Prostate gland (tissue), 2 donors: ENCODE measurements at regions not wholly inside any gene's neighbourhood (a gene's known extent, or its start where the extent isn't known, plus 50 kb on each side); places are given as distances from the start of the nearest gene placed in this dataset.

ENCODE experiments used
- DNase-seq: peaks from one replicate; pipeline ENCODE4 v3.0.0-alpha.2; 2019; ENCODE audit warnings: low spot score
- H3K27ac ChIP-seq, 2 donors: fragments of 200-600 bp; sonication (generic); 2 replicates each; pipeline ENCODE4 v1.5.1; 2017 to 2019
- H3K27me3 ChIP-seq: fragments of 200-600 bp; sonication (generic); replicated peaks from 2 replicates; pipeline ENCODE4 v1.5.1; 2019; ENCODE audit not compliant: insufficient read depth
- H3K36me3 ChIP-seq, 2 donors: fragments of 200-600 bp; sonication (generic); 1 replicate in 1 of 2; 2 replicates in 1 of 2; pipeline versions ENCODE4 v1.5.1 to v1.8.1; 2017 to 2019
- H3K4me1 ChIP-seq: fragments of 200-600 bp; sonication (generic); replicated peaks from 2 replicates; pipeline ENCODE4 v1.5.1; 2019
- H3K4me3 ChIP-seq, 2 donors: fragments of 200-600 bp; sonication (generic); 2 replicates each; pipeline ENCODE4 v1.5.1; 2017 to 2019
- H3K9me3 ChIP-seq: fragments of 200-600 bp; sonication (generic); 2 replicates; pipeline ENCODE4 v1.5.1; 2017
- POLR2A ChIP-seq: fragments of 450-650 bp; IDR thresholded peaks from one replicate; pipeline ENCODE4 v1.6.1; 2016; ENCODE audit warnings: antibody characterized with exemption, mild to moderate bottlenecking
- POLR2AphosphoS5 ChIP-seq: sonication (generic); formaldehyde crosslinking; IDR thresholded peaks from one replicate; pipeline ENCODE4 v1.6.1; 2017; ENCODE audit warnings: antibody characterized with exemption
- WGBS: methylation state at CpG from one replicate; pipeline ENCODE4 v1.1.5; 2018; 5-methylcytosine and 5-hydroxymethylcytosine counted together
- intact Hi-C: fragments of 100-400 bp; cut with DNase I; formaldehyde crosslinking; loops from one replicate; pipeline ENCODE4 v1.14.2; 2022
- TF ChIP-seq, protein P1 (sequence below), 4 experiments: fragments of 200-600 bp in 2 of 4; fragments of 450-650 bp in 2 of 4; sonication (generic) in 2 of 4; IDR thresholded peaks; 1 replicate in 3 of 4; 2 replicates in 1 of 4; pipeline ENCODE4 v1.5.1; 2016 to 2019; ENCODE audit warnings: antibody characterized with exemption in 4 of 4, mild to moderate bottlenecking in 2 of 4, moderate library complexity in 2 of 4

DNA sequence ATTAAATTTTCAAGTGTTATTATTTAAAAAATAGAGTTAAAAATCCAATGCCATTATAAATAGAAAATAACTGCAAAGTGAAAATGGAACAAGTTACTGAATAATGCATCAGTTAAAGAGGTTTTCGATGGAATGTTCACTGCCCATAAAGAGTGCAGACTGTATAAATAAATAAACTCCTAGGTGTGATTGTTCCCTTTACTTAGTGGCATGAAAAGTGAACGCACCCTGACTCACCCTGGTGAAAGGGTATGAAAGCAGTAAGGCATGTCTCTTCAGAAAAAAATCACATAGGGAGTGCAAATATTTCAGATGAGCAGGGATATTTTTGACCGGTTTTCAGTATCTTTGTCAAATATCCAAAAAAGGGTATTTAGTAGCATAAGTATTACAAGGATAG lies 387.8 kb downstream of the DCAF12L2 start:
- 28% methylated on average over 3 of the region's 3 CpGs for WGBS
- intact Hi-C loops: no loop called here

DNA sequence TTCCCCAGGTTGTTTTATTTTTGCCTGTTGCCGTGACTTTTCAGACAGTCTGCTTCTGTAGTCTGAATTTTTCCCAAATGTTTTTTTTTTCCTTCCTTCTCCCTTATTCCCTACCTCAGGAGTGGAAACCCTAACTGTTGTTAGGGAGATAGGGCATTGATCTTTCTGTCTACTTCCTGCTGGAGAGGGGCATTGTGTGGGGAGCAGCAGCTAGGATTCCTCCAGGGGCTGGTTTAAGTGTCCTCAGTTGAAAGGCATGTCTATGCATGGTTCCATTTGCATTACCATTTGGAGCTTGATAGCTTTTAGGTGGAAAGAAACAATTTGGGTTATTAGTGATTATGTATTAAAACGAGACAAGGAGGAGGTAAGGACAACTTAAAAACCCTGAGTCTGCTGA lies 383.9 kb downstream of the DCAF12L2 start:
- 64% methylated on average over 2 of the region's 2 CpGs for WGBS
- TF ChIP-seq, protein P1, sequence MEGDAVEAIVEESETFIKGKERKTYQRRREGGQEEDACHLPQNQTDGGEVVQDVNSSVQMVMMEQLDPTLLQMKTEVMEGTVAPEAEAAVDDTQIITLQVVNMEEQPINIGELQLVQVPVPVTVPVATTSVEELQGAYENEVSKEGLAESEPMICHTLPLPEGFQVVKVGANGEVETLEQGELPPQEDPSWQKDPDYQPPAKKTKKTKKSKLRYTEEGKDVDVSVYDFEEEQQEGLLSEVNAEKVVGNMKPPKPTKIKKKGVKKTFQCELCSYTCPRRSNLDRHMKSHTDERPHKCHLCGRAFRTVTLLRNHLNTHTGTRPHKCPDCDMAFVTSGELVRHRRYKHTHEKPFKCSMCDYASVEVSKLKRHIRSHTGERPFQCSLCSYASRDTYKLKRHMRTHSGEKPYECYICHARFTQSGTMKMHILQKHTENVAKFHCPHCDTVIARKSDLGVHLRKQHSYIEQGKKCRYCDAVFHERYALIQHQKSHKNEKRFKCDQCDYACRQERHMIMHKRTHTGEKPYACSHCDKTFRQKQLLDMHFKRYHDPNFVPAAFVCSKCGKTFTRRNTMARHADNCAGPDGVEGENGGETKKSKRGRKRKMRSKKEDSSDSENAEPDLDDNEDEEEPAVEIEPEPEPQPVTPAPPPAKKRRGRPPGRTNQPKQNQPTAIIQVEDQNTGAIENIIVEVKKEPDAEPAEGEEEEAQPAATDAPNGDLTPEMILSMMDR (IDR thresholded peaks at IDR 0.05): no peak
- TF ChIP-seq POLR2A (no peak), POLR2AphosphoS5 (no peak)
- no peak overlapping the region for H3K27ac ChIP-seq
- H3K27me3 ChIP-seq: no peaks in the 10 kb centered on the region
- no peaks in the 10 kb centered on the region for H3K9me3 ChIP-seq
- no peaks in the 10 kb centered on the region for H3K4me1 ChIP-seq
- no peak overlapping the region for H3K4me3 ChIP-seq
- intact Hi-C loops: no loop called here
- no peak for DNase-seq
- no peaks in the 10 kb centered on the region for H3K36me3 ChIP-seq

More for the DNA sequence above, 387.8 kb downstream of the DCAF12L2 start:
- Histone ChIP-seq H3K9me3 (no peaks in the 10 kb centered on the region), H3K27ac (no peak overlapping the region), H3K27me3 (no peaks in the 10 kb centered on the region), H3K36me3 (no peaks in the 10 kb centered on the region), H3K4me1 (no peaks in the 10 kb centered on the region), H3K4me3 (no peak overlapping the region)
- DNase-seq: no peak
- no peak for TF ChIP-seq POLR2A
- TF ChIP-seq, protein P1 (IDR thresholded peaks at IDR 0.05): no peak
- TF ChIP-seq POLR2AphosphoS5: no peak

DNA sequence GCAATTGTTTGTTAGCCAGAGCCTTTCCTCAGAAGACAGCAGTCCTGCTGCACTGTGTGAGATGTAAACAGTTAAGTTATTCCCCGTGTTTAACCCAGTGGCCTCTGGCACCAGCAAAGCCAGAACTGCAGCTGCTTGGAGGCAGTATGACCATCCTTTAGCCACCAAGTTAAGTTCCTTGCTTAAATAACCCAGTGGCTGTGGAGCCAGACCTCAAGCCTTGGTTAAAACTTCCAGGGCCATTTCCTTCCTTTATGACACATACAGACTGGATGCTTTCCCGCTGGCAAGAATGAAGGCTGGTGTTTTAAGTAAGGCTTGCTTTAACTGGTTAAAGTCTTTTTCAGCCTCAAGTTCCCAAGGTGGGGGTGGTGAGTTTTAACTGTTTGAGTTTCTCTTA lies 379.8 kb downstream of the DCAF12L2 start:
- TF ChIP-seq POLR2A (no peak), POLR2AphosphoS5 (no peak)
- TF ChIP-seq, protein P1 (IDR thresholded peaks at IDR 0.05): no peak
- DNase-seq: no peak
- no peaks in the 10 kb centered on the region for H3K9me3 ChIP-seq
- H3K4me1 ChIP-seq: no peaks in the 10 kb centered on the region
- H3K27me3 ChIP-seq: no peaks in the 10 kb centered on the region
- H3K4me3 ChIP-seq: no peak overlapping the region
- intact Hi-C loops: no loop called here
- H3K36me3 ChIP-seq: no peaks in the 10 kb centered on the region
- H3K27ac ChIP-seq: no peak overlapping the region
- 8% methylated on average over 2 of the region's 2 CpGs for WGBS

DNA sequence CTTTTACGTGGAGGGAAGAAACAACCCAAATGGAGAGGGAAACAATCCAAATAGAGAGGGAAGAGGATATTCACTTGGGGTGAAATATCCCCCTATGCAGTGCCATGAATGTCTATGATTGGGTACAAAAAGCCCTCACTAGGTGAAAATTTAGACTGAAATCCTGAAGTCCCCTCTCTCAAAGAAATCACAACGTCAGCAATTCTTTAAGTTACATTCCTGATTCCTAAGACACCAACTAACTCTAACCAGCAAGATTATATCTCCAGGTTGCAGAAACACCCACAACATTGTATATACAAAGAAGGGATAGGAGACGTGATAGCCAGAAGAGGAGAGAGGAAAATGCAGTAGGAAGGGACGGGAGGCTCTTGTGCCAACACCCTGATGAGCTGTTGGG lies 374.3 kb downstream of the DCAF12L2 start:
- H3K27ac ChIP-seq: no peak overlapping the region
- no peaks in the 10 kb centered on the region for H3K4me1 ChIP-seq
- H3K9me3 ChIP-seq: no peaks in the 10 kb centered on the region
- intact Hi-C loops: no loop called here
- H3K4me3 ChIP-seq: no peak overlapping the region
- 48% methylated on average over 4 of the region's 4 CpGs for WGBS
- no peak for DNase-seq
- no peaks in the 10 kb centered on the region for H3K27me3 ChIP-seq
- H3K36me3 ChIP-seq: no peaks in the 10 kb centered on the region
- TF ChIP-seq POLR2A: no peak
- TF ChIP-seq POLR2AphosphoS5: no peak
- TF ChIP-seq, protein P1 (IDR thresholded peaks at IDR 0.05): no peak

DNA sequence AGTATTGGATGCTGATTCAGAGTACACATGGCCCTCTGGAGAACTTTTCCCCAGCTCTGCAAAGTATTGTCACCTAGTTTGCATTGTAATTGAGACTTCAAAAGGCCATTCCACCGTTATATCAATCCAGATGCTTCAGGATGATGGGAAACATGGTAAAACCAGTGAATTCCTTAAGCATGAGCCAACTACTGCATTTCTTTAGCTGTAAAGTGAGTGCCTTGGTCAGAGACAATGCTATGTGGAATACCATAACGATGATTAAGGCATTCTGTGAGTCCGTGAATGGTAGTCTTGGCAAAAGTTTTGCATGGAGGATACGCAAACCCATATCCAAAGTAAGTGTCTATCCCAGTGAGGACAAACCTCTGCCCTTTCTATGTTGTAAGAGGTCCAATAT lies 355.2 kb downstream of the DCAF12L2 start:
- no peaks in the 10 kb centered on the region for H3K4me1 ChIP-seq
- DNase-seq: no peak
- intact Hi-C loops: no loop called here
- WGBS: 93% methylated on average over 4 of the region's 4 CpGs
- H3K4me3 ChIP-seq: no peak overlapping the region
- TF ChIP-seq POLR2AphosphoS5 (no peak), POLR2A (no peak)
- TF ChIP-seq, protein P1 (IDR thresholded peaks at IDR 0.05): no peak
- H3K36me3 ChIP-seq: no peaks in the 10 kb centered on the region
- no peaks in the 10 kb centered on the region for H3K27me3 ChIP-seq
- no peak overlapping the region for H3K27ac ChIP-seq
- H3K9me3 ChIP-seq: no peaks in the 10 kb centered on the region
